ENCODE measurements at regions not wholly inside any gene's neighbourhood (a gene's known extent, or its start where the extent isn't known, plus 50 kb on each side); places are given as distances from the start of the nearest gene placed in this dataset.

DNA sequence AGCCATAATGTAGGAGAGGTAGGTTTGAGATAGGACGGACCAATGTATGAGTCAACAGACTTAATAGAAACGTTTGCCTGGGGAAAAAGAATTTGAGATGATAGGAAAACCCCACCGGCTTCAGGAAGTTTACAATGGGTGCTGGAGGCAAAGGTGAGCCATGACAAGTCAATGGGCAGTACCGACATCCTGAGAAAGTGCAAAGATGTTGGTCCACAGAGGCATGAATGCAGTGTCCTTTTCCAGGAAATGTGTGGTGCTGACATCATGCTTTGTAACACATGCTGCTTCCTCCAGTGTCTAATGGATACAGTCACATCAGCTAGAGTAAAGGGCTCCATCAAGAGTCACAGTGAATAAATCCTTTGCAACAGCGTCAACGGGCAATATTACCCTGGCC lies 533.6 kb downstream of the INHBA start:
- H3K4me1 Mint-ChIP-seq, result no peaks in the 10 kb centered on the region
- no peaks in the 10 kb centered on the region for H3K27me3 Mint-ChIP-seq
- POLR2A ChIA-PET, result no interaction called here
- H3K4me3 Mint-ChIP-seq, result no peak overlapping the region
- H3K9me3 Mint-ChIP-seq, result peaks cover 2% of the 10 kb centered on the region
- no peak for ATAC-seq (ENCODE audit: low read depth)
- DNase-seq, result no peak
- no peak overlapping the region for H3K27ac Mint-ChIP-seq
- H3K36me3 Mint-ChIP-seq, result no peaks in the 10 kb centered on the region

DNA sequence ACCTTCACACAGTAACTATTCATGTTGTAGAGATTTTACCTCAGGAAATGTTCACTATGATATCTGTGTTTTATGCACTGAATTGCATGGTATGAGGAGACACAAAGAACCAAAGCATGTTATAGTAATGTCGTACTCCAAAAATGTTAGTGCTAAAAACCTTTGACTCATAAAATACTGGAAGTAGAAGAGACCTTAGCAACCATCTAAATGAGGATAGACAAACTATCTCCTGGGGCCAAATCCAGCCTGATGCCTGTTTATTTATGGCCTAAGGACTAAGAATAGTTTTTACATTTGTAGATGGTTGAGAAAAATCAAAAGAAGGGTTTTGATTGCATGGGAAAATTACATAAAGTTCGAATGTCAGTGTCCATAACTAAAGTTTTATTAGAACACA lies 535.1 kb downstream of the INHBA start:
- Mint-ChIP-seq H3K36me3 (no peaks in the 10 kb centered on the region), H3K9me3 (peaks cover 2% of the 10 kb centered on the region), H3K4me3 (no peak overlapping the region), H3K27me3 (no peaks in the 10 kb centered on the region), H3K27ac (no peak overlapping the region), H3K4me1 (no peaks in the 10 kb centered on the region)
- POLR2A ChIA-PET, result no interaction called here
- DNase-seq, result no peak
- ATAC-seq (ENCODE audit: low read depth), result no peak

DNA sequence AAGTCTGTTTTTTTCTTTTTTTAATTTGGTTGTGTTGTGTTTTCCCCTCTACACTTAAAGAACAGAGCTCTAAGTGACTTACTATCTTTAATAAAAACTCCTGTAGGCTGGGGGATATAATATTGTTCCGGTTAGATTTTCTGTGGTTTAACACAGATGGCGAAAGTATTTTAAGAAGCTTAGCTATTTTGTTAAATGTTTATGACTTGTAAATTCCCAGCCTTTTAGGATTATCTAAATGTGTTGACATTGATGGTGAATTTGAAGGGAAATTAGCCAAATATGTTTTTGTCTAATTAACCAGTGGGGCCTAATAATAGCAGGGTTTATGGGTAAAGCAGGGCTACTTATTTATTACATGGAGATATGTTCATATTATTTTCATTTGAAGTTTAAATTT lies 538.5 kb downstream of the INHBA start:
- Mint-ChIP-seq H3K9me3 (no peaks in the 10 kb centered on the region), H3K27me3 (no peaks in the 10 kb centered on the region), H3K4me1 (no peaks in the 10 kb centered on the region), H3K27ac (no peak overlapping the region), H3K4me3 (no peak overlapping the region), H3K36me3 (no peaks in the 10 kb centered on the region)
- DNase-seq, result no peak
- ATAC-seq (ENCODE audit: low read depth), result no peak
- POLR2A ChIA-PET, result no interaction called here

DNA sequence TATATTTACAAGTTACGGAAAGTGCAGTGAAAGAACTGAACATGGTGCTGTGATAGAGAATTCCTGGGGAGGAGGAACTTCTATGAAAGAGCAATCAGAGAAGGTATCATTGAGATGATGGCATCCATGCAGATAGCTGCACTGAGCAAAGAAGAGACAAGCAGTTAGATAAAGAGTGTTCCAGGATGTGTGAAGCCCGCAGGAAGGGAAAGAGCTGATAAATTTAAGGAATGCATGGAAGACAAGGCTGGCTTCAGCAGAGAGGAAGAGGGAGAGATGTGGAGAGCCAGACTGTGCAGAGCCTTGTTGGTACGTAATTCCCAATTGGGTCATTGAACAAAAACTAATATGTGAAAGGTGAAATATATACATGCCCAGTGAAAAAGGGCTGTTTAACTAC lies 538.9 kb downstream of the INHBA start:
- Mint-ChIP-seq H3K4me3 (no peak overlapping the region), H3K4me1 (no peaks in the 10 kb centered on the region), H3K36me3 (no peaks in the 10 kb centered on the region), H3K9me3 (no peaks in the 10 kb centered on the region), H3K27ac (no peak overlapping the region), H3K27me3 (no peaks in the 10 kb centered on the region)
- POLR2A ChIA-PET, result no interaction called here
- ATAC-seq (ENCODE audit: low read depth) (no peak), DNase-seq (no peak)

DNA sequence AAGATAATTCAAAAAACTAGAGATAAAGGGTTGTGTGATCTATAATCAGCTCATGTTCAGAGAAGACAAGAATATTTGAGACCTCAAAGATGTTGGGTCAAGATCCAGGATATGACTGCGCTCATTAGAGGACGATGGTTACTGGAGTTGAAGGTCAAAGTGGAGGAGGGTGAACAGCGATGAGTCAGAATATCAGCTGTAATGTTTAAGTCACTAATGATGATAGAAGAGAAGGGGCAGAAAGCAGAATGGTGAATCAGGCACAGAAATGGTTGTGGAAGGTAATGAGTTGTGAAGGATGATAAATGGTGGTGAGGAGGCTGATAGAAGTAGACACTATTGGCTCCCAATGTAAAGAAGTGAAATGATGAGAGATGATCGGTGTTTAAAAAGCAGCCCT lies 540.3 kb downstream of the INHBA start:
- ATAC-seq (ENCODE audit: low read depth) (no peak), DNase-seq (no peak)
- H3K4me3 Mint-ChIP-seq, result no peak overlapping the region
- POLR2A ChIA-PET, result no interaction called here
- H3K4me1 Mint-ChIP-seq, result no peaks in the 10 kb centered on the region
- no peaks in the 10 kb centered on the region for H3K27me3 Mint-ChIP-seq
- no peaks in the 10 kb centered on the region for H3K36me3 Mint-ChIP-seq
- no peak overlapping the region for H3K27ac Mint-ChIP-seq
- H3K9me3 Mint-ChIP-seq, result no peaks in the 10 kb centered on the region

DNA sequence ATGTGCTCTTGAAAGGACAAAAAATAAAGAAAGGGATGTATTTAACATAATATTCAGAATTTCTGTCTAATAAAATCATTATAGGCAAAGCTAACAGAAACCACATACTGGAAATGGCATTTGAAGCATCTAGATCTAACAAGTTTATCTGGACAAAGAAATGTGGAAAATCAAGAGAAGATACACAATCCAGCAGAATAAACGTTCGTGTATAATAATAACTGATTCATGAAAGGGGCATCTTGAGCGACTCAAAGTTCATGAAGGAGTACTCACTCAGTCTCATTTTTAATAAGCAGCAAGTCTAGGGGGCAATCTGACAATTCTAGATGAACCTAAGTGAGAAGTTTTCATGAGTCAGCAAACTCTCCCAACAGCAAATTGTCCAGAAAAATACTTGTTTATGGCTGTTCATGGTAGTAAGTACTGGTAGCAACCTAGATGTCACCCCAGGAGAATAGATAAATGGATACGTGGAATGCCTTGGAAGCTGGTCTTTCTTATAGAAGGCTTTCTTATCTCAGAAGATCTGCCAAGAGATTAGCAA lies 541.8 kb downstream of the INHBA start:
- Mint-ChIP-seq H3K4me3 (no peak overlapping the region), H3K27me3 (no peaks in the 10 kb centered on the region), H3K9me3 (no peaks in the 10 kb centered on the region), H3K4me1 (no peaks in the 10 kb centered on the region), H3K36me3 (no peaks in the 10 kb centered on the region), H3K27ac (no peak overlapping the region)
- DNase-seq (no peak), ATAC-seq (ENCODE audit: low read depth) (no peak)
- POLR2A ChIA-PET, result no interaction called here

DNA sequence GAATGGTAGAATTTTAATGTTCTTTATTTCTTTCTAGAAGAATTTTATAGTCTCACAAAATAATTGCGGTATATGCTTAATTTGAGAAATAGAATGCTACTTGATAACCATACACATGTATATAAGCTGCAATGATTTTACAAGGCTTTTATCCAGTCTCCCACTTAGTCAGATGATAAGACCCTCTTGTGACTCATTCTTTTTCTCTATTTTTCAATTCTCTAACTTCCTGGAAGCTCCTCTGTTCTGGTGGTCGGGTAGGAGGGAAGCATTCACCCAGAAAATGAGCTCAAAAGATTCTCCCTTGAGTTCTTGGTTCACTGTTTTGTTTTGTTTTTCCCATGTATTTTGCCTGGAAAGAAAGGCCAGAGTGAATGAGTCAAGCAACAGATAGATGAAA lies 546.6 kb downstream of the INHBA start:
- Mint-ChIP-seq H3K27me3 (no peaks in the 10 kb centered on the region), H3K27ac (no peak overlapping the region), H3K4me3 (no peak overlapping the region), H3K9me3 (no peaks in the 10 kb centered on the region), H3K36me3 (no peaks in the 10 kb centered on the region), H3K4me1 (no peaks in the 10 kb centered on the region)
- DNase-seq (no peak), ATAC-seq (ENCODE audit: low read depth) (no peak)
- POLR2A ChIA-PET, result no interaction called here

DNA sequence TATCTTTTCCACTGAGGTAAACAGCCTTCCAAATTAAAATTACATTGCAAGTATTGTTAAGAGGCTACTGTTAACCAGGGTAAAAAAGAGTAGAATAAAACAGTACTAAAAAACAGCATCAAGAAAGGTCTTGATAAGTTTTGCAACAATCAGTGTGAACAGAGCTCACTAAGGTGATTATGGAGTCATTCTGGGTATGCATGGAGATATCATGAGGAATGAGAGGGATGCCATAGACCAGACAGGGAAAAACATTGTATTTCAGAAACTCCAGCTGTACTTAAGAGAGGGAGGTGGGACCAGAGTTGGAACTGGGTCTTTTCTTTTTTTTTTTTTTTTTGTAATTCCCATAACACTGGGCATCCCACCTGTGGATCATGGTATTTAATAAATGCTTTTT lies 549.6 kb downstream of the INHBA start:
- Mint-ChIP-seq H3K4me3 (no peak overlapping the region), H3K27ac (no peak overlapping the region), H3K36me3 (no peaks in the 10 kb centered on the region), H3K27me3 (no peaks in the 10 kb centered on the region), H3K4me1 (no peaks in the 10 kb centered on the region), H3K9me3 (no peaks in the 10 kb centered on the region)
- POLR2A ChIA-PET, result no interaction called here
- ATAC-seq (ENCODE audit: low read depth), result no peak
- DNase-seq, result no peak

DNA sequence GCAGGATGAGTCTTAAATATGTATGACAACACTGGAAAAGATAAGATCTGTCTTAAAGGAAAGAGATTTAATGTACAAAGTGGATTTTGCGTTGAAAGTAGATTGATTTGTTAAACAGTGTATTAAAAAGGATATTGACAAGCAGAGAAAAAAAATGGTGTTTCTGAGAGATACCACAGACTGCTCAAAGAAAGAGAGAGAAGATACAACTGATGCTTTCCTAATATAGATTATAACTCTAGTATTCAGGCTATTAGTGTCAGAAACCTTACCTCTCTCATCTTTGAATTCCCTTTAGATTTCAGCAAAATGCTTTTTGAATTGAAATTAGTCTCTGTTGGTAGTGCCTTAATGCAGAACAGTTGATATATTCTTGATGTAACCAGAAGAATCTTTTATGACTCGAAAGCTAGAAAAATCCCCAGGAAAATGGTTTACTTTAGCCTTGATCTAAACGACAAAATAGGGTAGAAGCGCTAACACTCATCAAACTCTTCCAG lies 550.7 kb downstream of the INHBA start:
- POLR2A ChIA-PET, result no interaction called here
- H3K9me3 Mint-ChIP-seq, result no peaks in the 10 kb centered on the region
- no peaks in the 10 kb centered on the region for H3K36me3 Mint-ChIP-seq
- no peaks in the 10 kb centered on the region for H3K4me1 Mint-ChIP-seq
- H3K4me3 Mint-ChIP-seq, result no peak overlapping the region
- no peak for DNase-seq
- no peak for ATAC-seq (ENCODE audit: low read depth)
- H3K27me3 Mint-ChIP-seq, result no peaks in the 10 kb centered on the region
- H3K27ac Mint-ChIP-seq, result no peak overlapping the region

DNA sequence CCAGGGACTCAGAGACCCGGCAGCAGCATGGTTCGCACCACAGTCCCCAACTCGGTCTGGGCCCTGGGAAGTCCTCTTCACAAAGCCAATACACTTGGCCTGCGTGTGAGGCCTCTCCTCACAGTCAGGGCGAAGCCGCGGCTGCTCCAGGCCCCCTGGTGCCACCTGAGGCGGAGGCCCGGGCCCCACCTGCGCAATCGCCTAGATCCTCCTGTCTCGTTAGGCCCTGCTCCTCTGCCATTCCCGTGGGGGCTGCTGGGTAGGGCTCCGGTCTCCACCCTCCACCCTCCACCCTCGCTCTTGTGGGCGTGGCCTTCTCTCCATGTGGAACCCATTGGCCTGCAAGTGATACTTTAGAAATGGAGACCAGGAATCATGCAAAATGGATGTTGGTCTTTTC lies 553.3 kb downstream of the INHBA start:
- ATAC-seq (ENCODE audit: low read depth), result no peak
- H3K27ac Mint-ChIP-seq, result no peak overlapping the region
- no peaks in the 10 kb centered on the region for H3K4me1 Mint-ChIP-seq
- no peaks in the 10 kb centered on the region for H3K36me3 Mint-ChIP-seq
- H3K4me3 Mint-ChIP-seq, result no peak overlapping the region
- POLR2A ChIA-PET, result no interaction called here
- H3K27me3 Mint-ChIP-seq, result no peaks in the 10 kb centered on the region
- H3K9me3 Mint-ChIP-seq, result no peaks in the 10 kb centered on the region
- DNase-seq, result no peak

DNA sequence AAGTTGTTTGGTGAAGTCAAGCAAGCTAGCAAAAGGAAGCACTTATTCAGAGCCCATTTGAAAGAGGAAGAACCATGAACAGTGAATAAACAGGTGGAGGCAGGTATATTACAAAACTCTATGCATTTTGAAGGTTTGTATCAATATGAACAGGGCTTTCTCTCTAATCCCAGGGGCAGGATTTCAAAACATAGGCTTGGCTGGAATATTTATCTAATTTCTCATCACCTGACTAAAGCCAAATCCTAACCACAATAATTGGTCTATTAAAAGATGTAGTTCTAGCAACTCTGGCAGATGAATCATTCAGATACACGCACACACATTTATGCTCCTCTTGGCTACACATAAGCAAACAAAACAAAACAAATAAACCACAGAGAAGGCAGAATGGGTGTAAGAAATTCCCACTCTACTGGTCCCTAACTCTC lies 554.4 kb downstream of the INHBA start:
- H3K27me3 Mint-ChIP-seq, result no peaks in the 10 kb centered on the region
- no peak for DNase-seq
- H3K36me3 Mint-ChIP-seq, result no peaks in the 10 kb centered on the region
- no peak overlapping the region for H3K4me3 Mint-ChIP-seq
- no peak for ATAC-seq (ENCODE audit: low read depth)
- POLR2A ChIA-PET, result no interaction called here
- no peaks in the 10 kb centered on the region for H3K9me3 Mint-ChIP-seq
- H3K4me1 Mint-ChIP-seq, result no peaks in the 10 kb centered on the region
- H3K27ac Mint-ChIP-seq, result no peak overlapping the region

DNA sequence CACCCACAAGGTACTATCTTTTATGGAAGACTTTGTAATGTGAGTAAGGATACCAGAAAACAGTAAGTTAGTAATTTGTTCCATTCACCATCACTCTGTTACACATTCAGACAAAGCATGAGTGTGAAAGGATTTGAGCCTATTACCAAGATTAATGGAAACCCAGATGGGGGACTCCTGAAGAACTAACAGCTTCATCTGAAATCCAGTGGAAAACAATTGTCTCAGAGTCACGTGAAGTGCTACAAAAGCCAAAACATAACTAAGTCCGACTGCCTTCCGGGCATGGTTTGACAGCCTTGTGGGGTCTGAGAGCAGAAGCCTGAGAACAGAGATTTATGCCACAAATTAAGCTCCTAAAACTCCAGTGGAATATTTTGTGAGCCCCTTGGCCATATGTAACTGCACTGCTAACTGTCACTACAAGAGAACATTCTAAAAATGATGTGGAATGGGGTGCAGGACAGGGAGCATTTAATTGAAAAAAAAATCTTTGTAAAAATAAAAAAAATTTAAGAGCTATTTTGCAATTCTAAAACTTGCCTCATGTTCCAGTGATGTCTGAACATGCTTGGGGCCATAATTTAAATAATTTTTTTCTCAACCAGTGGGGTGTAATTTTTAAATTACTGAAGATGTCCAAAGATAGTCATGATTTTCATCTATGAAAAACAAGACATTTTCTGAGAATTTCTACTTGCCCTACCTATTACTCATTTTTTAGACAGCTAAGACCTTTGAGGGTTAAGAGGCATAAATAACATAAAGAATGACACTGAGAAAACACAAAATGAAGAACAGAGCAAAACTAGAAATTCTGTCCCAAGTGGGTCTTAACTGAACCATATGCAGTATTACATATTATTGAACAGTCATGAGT lies 555.0 kb downstream of the INHBA start:
- no peak for DNase-seq
- H3K4me3 Mint-ChIP-seq, result no peak overlapping the region
- ATAC-seq (ENCODE audit: low read depth), result no peak
- H3K9me3 Mint-ChIP-seq, result no peaks in the 10 kb centered on the region
- H3K4me1 Mint-ChIP-seq, result no peaks in the 10 kb centered on the region
- POLR2A ChIA-PET, result no interaction called here
- no peak overlapping the region for H3K27ac Mint-ChIP-seq
- H3K36me3 Mint-ChIP-seq, result no peaks in the 10 kb centered on the region
- no peaks in the 10 kb centered on the region for H3K27me3 Mint-ChIP-seq

DNA sequence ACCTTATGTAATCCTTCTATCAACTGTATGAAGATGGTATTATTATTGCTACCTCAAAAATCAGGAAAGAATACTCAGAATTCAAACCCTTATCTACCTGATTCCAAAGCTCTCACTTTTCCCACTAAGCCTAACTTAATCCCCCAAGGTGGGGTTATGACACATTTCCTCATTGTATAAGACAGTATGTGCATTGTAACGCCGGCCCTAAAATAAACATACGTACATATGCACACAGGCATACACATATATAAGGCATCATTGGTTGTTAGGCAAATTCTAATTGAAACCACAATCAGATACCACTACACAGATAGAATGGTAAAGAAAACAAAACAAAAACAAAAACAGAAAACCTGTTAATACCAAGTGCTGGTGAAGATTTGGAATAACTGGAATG lies 556.5 kb downstream of the INHBA start:
- Mint-ChIP-seq H3K4me1 (no peaks in the 10 kb centered on the region), H3K9me3 (no peaks in the 10 kb centered on the region), H3K4me3 (no peak overlapping the region), H3K27me3 (no peaks in the 10 kb centered on the region), H3K27ac (no peak overlapping the region), H3K36me3 (no peaks in the 10 kb centered on the region)
- POLR2A ChIA-PET, result no interaction called here
- DNase-seq (no peak), ATAC-seq (ENCODE audit: low read depth) (no peak)

DNA sequence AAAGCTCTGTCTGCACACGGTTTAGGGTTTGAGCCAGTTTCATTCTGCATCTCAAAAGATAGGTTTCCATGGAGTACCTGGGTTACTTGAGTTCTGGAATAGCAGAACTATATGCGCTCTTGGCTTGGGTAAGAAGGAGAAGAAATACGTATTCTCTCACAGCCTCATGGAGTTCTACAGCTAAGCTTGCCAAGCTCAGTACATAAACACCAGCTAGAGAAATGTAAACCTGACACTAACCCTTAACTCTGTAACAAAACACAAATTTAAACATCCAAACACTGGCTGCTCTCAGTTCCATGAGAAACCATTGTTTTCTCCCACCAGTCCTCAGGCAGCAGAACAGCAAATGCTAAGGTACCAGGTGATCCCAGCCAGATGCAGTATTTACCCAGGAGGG lies 557.2 kb downstream of the INHBA start:
- Mint-ChIP-seq H3K9me3 (no peaks in the 10 kb centered on the region), H3K4me1 (no peaks in the 10 kb centered on the region), H3K36me3 (no peaks in the 10 kb centered on the region), H3K27me3 (no peaks in the 10 kb centered on the region), H3K27ac (no peak overlapping the region), H3K4me3 (no peak overlapping the region)
- ATAC-seq (ENCODE audit: low read depth) (no peak), DNase-seq (no peak)
- POLR2A ChIA-PET, result no interaction called here
